AG04449 (cell line): ENCODE measurements at regions not wholly inside any gene's neighbourhood (a gene's known extent, or its start where the extent isn't known, plus 50 kb on each side); places are given as distances from the start of the nearest gene placed in this dataset.
"Not testable (repeated sequence)": the region's sequence is repeated elsewhere in the genome, so short reads cannot be mapped to it uniquely, and the experiment has no call there.

Experiments used
- CTCF ChIA-PET: fragments of 350-600 bp; formaldehyde crosslinking; extraction: SDS; loops from one replicate; lab custom pipeline; 2021; ENCODE audit warnings: antibody characterized with exemption; lab: Yijun Ruan, JAX
- POLR2A ChIA-PET: fragments of 400-600, 350-600 bp; formaldehyde crosslinking; extraction: SDS; loops from one replicate; lab custom pipeline; 2020; ENCODE audit warnings: antibody characterized with exemption, inconsistent platforms; lab: Yijun Ruan, JAX
- DNase-seq: peaks from one replicate; pipeline ENCODE4 v3.0.0-alpha.2; 2010; ENCODE audit warnings: low read depth, low spot score
- H3K4me3 ChIP-seq: 2 replicates; pipeline ENCODE4 v1.5.1; 2011; ENCODE audit warnings: low read depth, mild to moderate bottlenecking, control low read depth, low read length
- TF ChIP-seq, protein P1 (sequence below): IDR thresholded peaks from one replicate; pipeline ENCODE4 v1.5.1; 2011; ENCODE audit warnings: mild to moderate bottlenecking, moderate library complexity, low read length, control low read depth, inconsistent platforms; ENCODE audit not compliant: insufficient read depth; ENCODE audit errors: missing control alignments

DNA sequence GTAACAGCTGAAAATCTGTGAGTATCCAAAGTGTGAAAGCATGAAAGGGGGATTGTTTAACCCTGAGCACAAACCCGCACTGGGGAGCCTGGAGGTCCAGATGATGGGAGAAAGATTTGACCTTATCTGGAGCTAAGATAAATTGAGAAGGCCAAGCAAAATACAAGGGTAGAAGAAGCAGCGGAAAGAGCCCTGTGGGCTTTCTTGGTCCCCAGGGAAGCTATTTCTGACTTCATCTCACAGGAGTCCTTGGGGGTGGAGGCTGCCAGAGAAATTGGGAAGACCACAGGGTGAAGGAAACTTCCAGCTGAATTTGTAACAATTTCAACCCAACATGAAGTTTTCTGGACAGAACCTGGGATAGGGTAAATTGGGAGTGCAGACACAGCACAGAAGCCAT lies 476.9 kb downstream of the MMUT start:
- DNase-seq, result no peak
- ChIA-PET POLR2A (no interaction called here), CTCF (no interaction called here)
- no peak overlapping the region for H3K4me3 ChIP-seq
- TF ChIP-seq, protein P1, sequence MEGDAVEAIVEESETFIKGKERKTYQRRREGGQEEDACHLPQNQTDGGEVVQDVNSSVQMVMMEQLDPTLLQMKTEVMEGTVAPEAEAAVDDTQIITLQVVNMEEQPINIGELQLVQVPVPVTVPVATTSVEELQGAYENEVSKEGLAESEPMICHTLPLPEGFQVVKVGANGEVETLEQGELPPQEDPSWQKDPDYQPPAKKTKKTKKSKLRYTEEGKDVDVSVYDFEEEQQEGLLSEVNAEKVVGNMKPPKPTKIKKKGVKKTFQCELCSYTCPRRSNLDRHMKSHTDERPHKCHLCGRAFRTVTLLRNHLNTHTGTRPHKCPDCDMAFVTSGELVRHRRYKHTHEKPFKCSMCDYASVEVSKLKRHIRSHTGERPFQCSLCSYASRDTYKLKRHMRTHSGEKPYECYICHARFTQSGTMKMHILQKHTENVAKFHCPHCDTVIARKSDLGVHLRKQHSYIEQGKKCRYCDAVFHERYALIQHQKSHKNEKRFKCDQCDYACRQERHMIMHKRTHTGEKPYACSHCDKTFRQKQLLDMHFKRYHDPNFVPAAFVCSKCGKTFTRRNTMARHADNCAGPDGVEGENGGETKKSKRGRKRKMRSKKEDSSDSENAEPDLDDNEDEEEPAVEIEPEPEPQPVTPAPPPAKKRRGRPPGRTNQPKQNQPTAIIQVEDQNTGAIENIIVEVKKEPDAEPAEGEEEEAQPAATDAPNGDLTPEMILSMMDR, result no peak

DNA sequence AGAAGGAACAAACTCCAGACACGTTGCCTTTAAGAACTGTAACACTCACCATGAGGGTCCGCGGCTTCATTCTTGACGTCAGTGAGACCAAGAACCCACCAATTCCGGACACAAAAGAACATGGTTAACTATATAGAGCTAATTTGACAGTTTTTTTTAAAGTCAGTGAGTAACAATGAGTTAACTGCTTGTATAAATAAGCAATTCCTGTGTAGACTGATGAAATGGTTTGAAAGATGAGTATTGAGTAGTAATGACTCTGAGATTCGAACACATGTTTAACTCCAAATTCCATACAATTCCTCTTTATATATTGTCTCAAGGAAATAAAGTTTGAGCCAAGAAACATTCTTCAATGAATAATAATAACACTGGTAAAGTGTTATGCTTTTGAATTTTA lies 478.0 kb downstream of the MMUT start:
- H3K4me3 ChIP-seq, result no peak overlapping the region
- CTCF ChIA-PET, result no interaction called here
- TF ChIP-seq, protein P1, result no peak
- DNase-seq, result no peak
- POLR2A ChIA-PET, result interaction anchor here (0.6 kb wide), 1 partner anchor 80 kb away, joined by 3 read pairs; no protein-coding TSS in a partner anchor

DNA sequence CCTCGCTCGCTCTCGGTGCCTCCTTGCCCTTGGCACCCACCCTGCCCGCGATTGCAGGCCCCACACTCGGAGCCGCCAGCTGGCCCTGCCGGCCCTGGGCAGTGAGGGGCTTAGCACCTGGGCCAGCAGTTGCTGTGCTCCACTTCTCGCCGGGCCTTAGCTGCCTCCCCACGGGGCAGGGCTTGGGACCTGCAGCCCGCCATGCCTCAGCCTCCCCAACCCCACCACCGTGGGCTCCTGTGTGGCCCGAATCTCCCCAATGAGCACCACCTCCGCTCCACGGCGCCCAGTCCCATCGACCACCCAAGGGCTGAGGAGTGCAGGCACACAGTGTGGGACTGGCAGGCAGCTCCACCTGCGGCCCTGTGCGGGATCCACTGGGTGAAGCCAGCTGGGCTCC lies 479.1 kb downstream of the MMUT start:
- POLR2A ChIA-PET, result interaction anchor here (0.7 kb wide), 1 partner anchor 28 kb away, joined by 3 read pairs; no protein-coding TSS in a partner anchor
- CTCF ChIA-PET, H3K4me3 ChIP-seq, DNase-seq: not testable (repeated sequence)

DNA sequence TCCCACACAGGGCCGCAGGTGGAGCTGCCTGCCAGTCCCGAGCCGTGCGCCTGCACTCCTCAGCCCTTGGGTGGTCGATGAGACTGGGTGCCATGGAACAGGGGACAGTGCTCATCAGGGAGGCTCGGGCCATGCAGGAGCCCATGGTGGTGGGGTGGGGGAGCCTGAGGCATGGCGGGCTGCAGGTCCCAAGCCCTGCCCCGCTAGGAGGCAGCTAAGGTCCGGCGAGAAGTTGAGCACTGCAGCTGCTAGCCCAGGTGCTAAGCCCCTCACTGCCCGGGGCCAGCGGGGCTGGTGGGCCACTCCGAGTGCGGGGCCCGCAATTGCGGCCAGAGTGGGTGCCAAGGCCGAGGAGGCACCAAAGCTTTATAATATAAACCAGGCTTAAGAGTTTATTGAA lies 479.7 kb downstream of the MMUT start:
- TF ChIP-seq, protein P1, result no peak
- POLR2A ChIA-PET, result no interaction called here
- no peak for DNase-seq
- no peak overlapping the region for H3K4me3 ChIP-seq
- CTCF ChIA-PET, result interaction anchor here (0.6 kb wide), 1 partner anchor 16 kb away, joined by 3 read pairs; no protein-coding TSS in a partner anchor

DNA sequence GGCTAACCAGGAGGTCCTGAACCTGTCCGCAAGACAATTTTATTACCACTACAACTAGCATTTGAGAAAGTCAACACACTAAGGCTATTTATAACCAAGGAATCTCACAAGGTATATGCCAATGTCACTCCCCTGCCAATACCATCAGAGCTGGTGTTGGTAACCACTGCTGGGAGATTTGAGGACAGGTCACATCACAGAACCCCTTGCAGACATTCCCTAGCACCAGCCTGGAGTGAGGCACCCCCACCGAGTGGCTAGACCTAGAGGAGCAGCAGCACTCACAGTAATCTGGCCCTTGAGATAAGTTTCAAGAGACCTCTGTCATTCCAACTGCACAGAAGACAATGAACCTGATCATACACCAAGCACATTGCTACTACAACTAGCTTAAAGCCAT lies 483.2 kb downstream of the MMUT start:
- no peak for DNase-seq
- ChIA-PET CTCF (no interaction called here), POLR2A (no interaction called here)
- no peak overlapping the region for H3K4me3 ChIP-seq
- TF ChIP-seq, protein P1, result no peak

DNA sequence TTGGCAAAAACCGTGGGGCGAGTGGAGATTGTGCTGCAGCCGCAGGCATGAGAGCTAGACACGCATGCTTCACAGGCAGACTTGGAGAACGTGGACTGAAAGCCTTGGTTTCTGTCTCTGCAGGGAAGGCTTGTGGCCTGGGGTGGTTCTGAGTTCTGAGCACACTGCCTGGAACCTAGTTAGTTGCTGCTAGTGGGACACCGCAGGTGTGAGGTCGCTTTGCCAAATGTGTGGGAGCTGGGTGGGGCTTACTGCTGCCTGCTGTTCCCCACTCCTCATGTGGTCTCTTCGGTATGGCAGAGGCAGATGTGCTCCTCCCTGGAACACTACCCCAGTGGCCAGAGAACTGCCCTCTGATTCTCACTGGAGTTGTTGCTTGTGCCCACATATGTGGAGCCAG lies 484.0 kb downstream of the MMUT start:
- no peak for DNase-seq
- ChIA-PET POLR2A (no interaction called here), CTCF (no interaction called here)
- no peak overlapping the region for H3K4me3 ChIP-seq
- TF ChIP-seq, protein P1, result no peak

DNA sequence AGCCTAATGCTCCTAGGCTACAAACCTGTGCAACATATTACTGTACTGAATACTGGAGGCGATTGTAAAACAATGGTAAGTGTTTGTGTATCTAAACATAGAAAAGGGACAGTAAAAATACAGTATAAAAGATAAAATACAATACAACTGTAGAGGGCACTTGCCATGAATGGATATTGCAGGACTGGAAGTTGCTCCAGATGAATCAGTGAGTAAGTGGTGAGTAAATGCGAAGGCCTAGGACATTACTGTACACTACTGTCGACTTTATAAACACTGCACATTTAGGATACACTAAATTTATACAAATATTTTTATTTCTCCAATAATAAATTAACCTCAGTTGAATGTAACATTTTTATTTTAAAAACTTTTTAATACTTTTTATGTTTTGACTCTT lies 485.0 kb downstream of the MMUT start:
- TF ChIP-seq, protein P1, result no peak
- no peak overlapping the region for H3K4me3 ChIP-seq
- ChIA-PET POLR2A (no interaction called here), CTCF (no interaction called here)
- no peak for DNase-seq
